Vagina (tissue), 2 donors: ENCODE measurements at regions not wholly inside any gene's neighbourhood (a gene's known extent, or its start where the extent isn't known, plus 50 kb on each side); places are given as distances from the start of the nearest gene placed in this dataset.

Source experiments
- DNase-seq, 2 donors: peaks; one replicate each; pipeline ENCODE4 v3.0.0-alpha.2; 2017; ENCODE audit errors: extremely low spot score in 2 of 2
- H3K27ac ChIP-seq: fragments of 200-600 bp; sonication (generic); one replicate; pipeline ENCODE4 v1.5.1; 2019
- H3K27me3 ChIP-seq: fragments of 200-600 bp; sonication (generic); one replicate; pipeline ENCODE4 v1.5.1; 2019
- H3K36me3 ChIP-seq, 2 donors: fragments of 200-600 bp; sonication (generic); one replicate each; pipeline ENCODE4 v1.5.1; 2017 to 2019
- H3K4me1 ChIP-seq: fragments of 200-600 bp; sonication (generic); one replicate; pipeline ENCODE4 v1.5.1; 2019
- H3K4me3 ChIP-seq, 2 donors: fragments of 200-600 bp; sonication (generic); 1 replicate in 1 of 2; 2 replicates in 1 of 2; pipeline ENCODE4 v1.5.1; 2016 to 2019
- H3K9me3 ChIP-seq: fragments of 200-600 bp; sonication (generic); one replicate; pipeline ENCODE4 v1.5.1; 2019
- CTCF ChIP-seq, 3 experiments: fragments of 450-650 bp in 2 of 3; fragments of 200-600 bp in 1 of 3; sonication (generic) in 1 of 3; IDR thresholded peaks; one replicate each; pipeline ENCODE4 v1.5.1; 2017 to 2019; ENCODE audit warnings: antibody characterized with exemption in 3 of 3, mild to moderate bottlenecking in 2 of 3, moderate library complexity in 2 of 3
- POLR2A ChIP-seq, 2 donors: fragments of 450-650 bp; IDR thresholded peaks; one replicate each; pipeline ENCODE4 v1.6.1; 2017; ENCODE audit warnings: antibody characterized with exemption in 2 of 2, mild to moderate bottlenecking in 2 of 2, moderate library complexity in 2 of 2
- POLR2AphosphoS5 ChIP-seq, 2 donors: sonication (generic); formaldehyde crosslinking; IDR thresholded peaks; one replicate each; pipeline ENCODE4 v1.9.0; 2017; ENCODE audit warnings: antibody characterized with exemption in 2 of 2, mild to moderate bottlenecking in 2 of 2, low read depth in 1 of 2; ENCODE audit not compliant: insufficient read depth in 1 of 2
- intact Hi-C: fragments of 100-400 bp; cut with DNase I; formaldehyde crosslinking; loops from one replicate; pipeline ENCODE4 v1.15.1; 2023

- Histone ChIP-seq H3K27ac (no peak overlapping the region), H3K4me3 (no peak overlapping the region), H3K27me3 (no peaks in the 10 kb centered on the region), H3K36me3 (no peaks in the 10 kb centered on the region), H3K9me3 (no peaks in the 10 kb centered on the region), H3K4me1 (no peaks in the 10 kb centered on the region)
- no peak for DNase-seq
- intact Hi-C loops, result no loop called here
- TF ChIP-seq CTCF (IDR thresholded peaks at IDR 0.05) (no peak), POLR2AphosphoS5 (IDR thresholded peaks at IDR 0.05; ENCODE audit: insufficient read depth in 1 of 2, low read depth in 1 of 2) (no peak), POLR2A (IDR thresholded peaks at IDR 0.05) (no peak)
Measured at GRCh38 chr6:7004581-7005297, 103.0 kb upstream of the RREB1 start.

- H3K9me3 ChIP-seq, result no peaks in the 10 kb centered on the region
- no peak for TF ChIP-seq POLR2AphosphoS5 (IDR thresholded peaks at IDR 0.05; ENCODE audit: insufficient read depth in 1 of 2, low read depth in 1 of 2)
- no peak for TF ChIP-seq POLR2A (IDR thresholded peaks at IDR 0.05)
- no peak for TF ChIP-seq CTCF (IDR thresholded peaks at IDR 0.05)
- DNase-seq, result no peak
- no peaks in the 10 kb centered on the region for H3K36me3 ChIP-seq
- H3K4me3 ChIP-seq, result no peak overlapping the region
- no peaks in the 10 kb centered on the region for H3K4me1 ChIP-seq
- intact Hi-C loops, result no loop called here
- H3K27ac ChIP-seq, result no peak overlapping the region
- H3K27me3 ChIP-seq, result no peaks in the 10 kb centered on the region
Measured at GRCh38 chr6:7006515-7007191, 101.1 kb upstream of the RREB1 start.

DNA sequence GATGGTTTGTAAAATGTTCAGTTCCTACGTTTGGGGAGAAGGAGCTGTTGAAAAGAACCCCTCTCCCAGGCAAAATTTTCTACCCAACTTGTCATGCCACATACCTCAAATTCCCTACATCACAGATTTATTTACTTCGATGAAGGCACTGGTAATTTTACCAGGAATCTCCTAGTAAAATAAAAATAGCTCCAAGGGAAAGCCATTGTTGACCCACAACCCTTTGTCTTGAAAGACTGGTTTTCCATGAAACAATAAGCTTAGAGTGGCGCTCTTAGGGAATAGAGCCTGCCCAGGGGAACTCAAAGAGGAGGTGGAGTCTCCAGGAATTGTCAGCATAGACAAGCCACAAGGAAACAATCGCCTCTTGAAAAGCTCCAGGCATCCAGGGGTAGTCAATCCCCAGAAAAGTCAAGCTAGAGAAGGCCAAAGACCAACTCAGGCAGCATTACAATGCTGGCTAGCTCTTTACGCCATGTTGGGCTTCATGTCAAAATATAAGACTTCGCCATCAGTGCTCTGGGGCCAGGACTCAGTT lies 99.2 kb upstream of the RREB1 start:
- Histone ChIP-seq H3K4me3 (no peak overlapping the region), H3K27me3 (no peaks in the 10 kb centered on the region), H3K9me3 (no peaks in the 10 kb centered on the region), H3K27ac (no peak overlapping the region), H3K4me1 (no peaks in the 10 kb centered on the region), H3K36me3 (no peaks in the 10 kb centered on the region)
- no peak for TF ChIP-seq POLR2A (IDR thresholded peaks at IDR 0.05)
- TF ChIP-seq POLR2AphosphoS5 (IDR thresholded peaks at IDR 0.05; ENCODE audit: insufficient read depth in 1 of 2, low read depth in 1 of 2), result no peak
- TF ChIP-seq CTCF (IDR thresholded peaks at IDR 0.05), result no peak
- no peak for DNase-seq
- intact Hi-C loops, result no loop called here

DNA sequence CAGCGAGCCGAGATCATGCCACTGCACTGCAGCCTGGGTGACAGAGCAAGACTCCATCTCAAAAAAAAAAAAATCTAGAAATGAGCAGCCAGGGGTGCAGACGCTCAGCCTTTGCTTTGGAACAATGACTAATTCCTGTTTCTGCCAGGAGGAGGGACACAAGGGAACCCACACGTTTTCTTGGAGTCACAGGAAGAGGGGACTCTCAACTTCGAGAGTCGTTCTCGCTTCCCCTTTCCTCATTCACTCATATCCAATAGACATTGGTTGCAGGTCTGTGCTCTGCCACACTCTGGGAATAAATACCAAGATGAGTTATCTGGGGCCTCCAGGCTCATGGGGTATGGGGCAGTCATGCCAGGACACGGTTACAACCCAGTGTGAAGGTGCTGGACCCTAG lies 91.5 kb upstream of the RREB1 start:
- intact Hi-C loops, result no loop called here
- no peaks in the 10 kb centered on the region for H3K9me3 ChIP-seq
- no peaks in the 10 kb centered on the region for H3K27me3 ChIP-seq
- no peak for DNase-seq
- no peaks in the 10 kb centered on the region for H3K36me3 ChIP-seq
- H3K4me1 ChIP-seq, result no peaks in the 10 kb centered on the region
- H3K4me3 ChIP-seq, result no peak overlapping the region
- no peak overlapping the region for H3K27ac ChIP-seq
- TF ChIP-seq POLR2AphosphoS5 (IDR thresholded peaks at IDR 0.05; ENCODE audit: insufficient read depth in 1 of 2, low read depth in 1 of 2), result no peak
- TF ChIP-seq POLR2A (IDR thresholded peaks at IDR 0.05), result no peak

DNA sequence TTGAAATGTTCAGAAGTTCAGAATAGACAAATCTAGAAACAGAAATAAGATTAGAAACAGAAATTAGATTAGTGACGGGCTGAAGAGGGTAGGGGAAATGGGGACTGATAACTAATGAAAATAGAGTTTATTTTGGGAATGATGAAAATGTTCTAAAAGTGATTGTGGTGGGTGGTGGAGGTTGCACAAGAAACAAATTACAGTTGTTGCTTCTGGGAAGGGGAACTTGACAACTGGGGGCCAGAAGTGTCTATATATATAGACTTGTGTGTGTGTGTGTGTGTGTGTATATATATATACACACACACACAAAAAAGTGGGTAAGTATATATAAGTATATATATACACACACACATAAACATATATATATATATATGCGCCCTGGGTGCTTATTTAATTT lies 86.5 kb upstream of the RREB1 start:
- H3K9me3 ChIP-seq, result no peaks in the 10 kb centered on the region
- no peak overlapping the region for H3K27ac ChIP-seq
- TF ChIP-seq POLR2AphosphoS5 (IDR thresholded peaks at IDR 0.05; ENCODE audit: insufficient read depth in 1 of 2, low read depth in 1 of 2), result no peak
- TF ChIP-seq POLR2A (IDR thresholded peaks at IDR 0.05), result no peak
- TF ChIP-seq CTCF (IDR thresholded peaks at IDR 0.05), result no peak
- no peaks in the 10 kb centered on the region for H3K4me1 ChIP-seq
- H3K4me3 ChIP-seq, result no peak overlapping the region
- intact Hi-C loops, result no loop called here
- no peak for DNase-seq
- no peaks in the 10 kb centered on the region for H3K27me3 ChIP-seq
- H3K36me3 ChIP-seq, result no peaks in the 10 kb centered on the region
